ENCODE measurements at regions not wholly inside any gene's neighbourhood (a gene's known extent, or its start where the extent isn't known, plus 50 kb on each side); places are given as distances from the start of the nearest gene placed in this dataset.

DNA sequence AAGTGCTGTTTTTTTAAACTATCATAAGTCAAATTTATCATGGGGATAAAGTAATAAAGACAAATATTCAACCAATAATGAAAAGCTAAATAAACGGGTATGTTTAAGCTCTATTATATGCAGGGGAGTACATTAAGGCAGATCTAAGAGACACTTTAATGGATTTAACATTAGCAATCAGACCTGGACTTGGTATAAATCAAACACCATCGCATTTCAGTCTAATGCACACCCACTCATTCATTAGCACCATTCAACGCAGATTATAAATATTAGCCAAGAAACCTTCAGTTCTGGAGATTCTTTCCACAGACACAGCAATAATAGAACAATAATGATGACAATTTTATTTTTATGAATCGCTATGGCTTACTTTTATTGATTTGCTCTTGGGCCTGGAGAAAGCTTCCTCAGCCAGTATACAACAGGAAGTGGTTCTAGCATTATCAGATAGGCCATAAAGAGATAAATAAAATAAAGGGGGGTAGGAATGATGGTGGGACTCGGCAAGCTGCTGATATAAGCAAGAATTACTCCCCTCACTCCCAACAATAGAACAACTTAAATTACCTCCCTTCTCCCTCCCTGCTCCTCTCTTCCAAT is 172.2 kb downstream of the PSAT1 start:
- ATAC-seq, result no peak
- intact Hi-C loops (cut with DNase I), result no loop called here

DNA sequence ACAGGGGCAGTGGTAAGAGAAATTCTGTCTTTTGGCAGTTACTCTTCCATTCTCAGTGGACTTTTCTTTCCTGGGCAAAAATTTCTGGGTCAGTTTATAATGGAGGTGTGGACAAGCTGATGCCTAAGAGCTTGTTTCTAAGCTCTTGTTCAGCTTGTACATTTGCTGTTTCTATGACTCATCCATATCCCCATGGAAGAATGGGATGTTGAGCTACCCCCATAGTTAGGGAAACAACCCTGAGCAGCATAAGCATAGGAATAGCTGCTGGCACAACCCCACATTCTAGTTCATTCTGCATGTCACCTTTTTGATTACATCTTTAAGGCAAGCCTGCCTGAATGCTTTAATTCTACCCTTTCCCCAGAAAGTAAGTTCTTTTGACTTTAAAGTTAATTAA is 173.3 kb downstream of the PSAT1 start:
- H3K27me3 ChIP-seq, result no peaks in the 10 kb centered on the region
- no peaks in the 10 kb centered on the region for H3K4me1 ChIP-seq
- DNase-seq (no peak), ATAC-seq (no peak)
- no peaks in the 10 kb centered on the region for H3K9me3 ChIP-seq
- no peak overlapping the region for H3K4me3 ChIP-seq
- TF ChIP-seq, protein P1, sequence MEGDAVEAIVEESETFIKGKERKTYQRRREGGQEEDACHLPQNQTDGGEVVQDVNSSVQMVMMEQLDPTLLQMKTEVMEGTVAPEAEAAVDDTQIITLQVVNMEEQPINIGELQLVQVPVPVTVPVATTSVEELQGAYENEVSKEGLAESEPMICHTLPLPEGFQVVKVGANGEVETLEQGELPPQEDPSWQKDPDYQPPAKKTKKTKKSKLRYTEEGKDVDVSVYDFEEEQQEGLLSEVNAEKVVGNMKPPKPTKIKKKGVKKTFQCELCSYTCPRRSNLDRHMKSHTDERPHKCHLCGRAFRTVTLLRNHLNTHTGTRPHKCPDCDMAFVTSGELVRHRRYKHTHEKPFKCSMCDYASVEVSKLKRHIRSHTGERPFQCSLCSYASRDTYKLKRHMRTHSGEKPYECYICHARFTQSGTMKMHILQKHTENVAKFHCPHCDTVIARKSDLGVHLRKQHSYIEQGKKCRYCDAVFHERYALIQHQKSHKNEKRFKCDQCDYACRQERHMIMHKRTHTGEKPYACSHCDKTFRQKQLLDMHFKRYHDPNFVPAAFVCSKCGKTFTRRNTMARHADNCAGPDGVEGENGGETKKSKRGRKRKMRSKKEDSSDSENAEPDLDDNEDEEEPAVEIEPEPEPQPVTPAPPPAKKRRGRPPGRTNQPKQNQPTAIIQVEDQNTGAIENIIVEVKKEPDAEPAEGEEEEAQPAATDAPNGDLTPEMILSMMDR (IDR thresholded peaks at IDR 0.05), result no peak
- no peaks in the 10 kb centered on the region for H3K36me3 ChIP-seq
- intact Hi-C loops (cut with DNase I), result no loop called here
- H3K27ac ChIP-seq, result no peak overlapping the region

More for the DNA sequence above, 172.2 kb downstream of the PSAT1 start:
- H3K4me1 ChIP-seq, result no peaks in the 10 kb centered on the region
- H3K27me3 ChIP-seq, result no peaks in the 10 kb centered on the region
- no peak for DNase-seq
- H3K4me3 ChIP-seq, result no peak overlapping the region
- H3K9me3 ChIP-seq, result no peaks in the 10 kb centered on the region
- TF ChIP-seq, protein P1 (IDR thresholded peaks at IDR 0.05), result no peak
- no peaks in the 10 kb centered on the region for H3K36me3 ChIP-seq
- no peak overlapping the region for H3K27ac ChIP-seq

DNA sequence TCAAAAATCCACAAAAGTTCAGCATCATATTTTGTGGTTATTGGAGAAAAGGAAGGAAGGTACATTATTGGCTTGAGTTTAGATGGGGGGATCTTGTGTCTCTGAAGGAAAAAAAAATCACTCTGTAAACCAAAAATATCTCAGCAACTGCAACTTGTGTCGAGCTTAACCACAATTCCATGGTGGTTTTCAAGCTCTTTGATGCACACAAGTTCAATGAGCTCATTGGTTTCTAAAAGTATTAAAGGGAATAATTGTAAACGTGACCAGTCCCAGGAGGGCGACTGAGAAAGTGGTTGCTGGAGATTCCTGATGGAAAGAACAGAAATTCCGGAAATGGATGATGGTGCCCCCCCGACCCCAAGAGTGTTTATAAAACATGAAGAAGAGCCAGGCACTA is 173.8 kb downstream of the PSAT1 start:
- no peak overlapping the region for H3K4me3 ChIP-seq
- TF ChIP-seq, protein P1 (IDR thresholded peaks at IDR 0.05), result no peak
- ATAC-seq, result no peak
- DNase-seq, result no peak
- no peak overlapping the region for H3K27ac ChIP-seq
- H3K36me3 ChIP-seq, result no peaks in the 10 kb centered on the region
- no peaks in the 10 kb centered on the region for H3K9me3 ChIP-seq
- H3K4me1 ChIP-seq, result no peaks in the 10 kb centered on the region
- intact Hi-C loops (cut with DNase I), result no loop called here
- H3K27me3 ChIP-seq, result no peaks in the 10 kb centered on the region

DNA sequence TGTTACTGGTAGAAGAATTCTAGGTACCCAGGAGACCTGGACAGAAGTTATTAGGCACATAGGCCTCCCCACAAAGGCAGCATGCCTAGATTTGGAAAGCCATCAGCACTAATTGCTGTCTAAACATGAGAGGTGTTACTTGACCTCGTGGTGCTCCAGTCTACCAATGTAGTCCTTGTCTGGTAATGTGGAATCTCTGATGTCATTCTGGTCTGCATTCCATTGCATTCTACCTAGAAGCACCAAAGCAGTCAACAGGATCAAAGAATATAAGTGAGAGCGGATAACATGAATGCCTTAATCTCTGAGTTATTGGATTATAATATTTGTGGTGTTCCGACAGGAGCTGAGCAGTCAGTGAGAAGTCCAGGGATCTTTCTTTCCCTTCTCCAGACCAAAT is 175.2 kb downstream of the PSAT1 start:
- ATAC-seq, result no peak
- DNase-seq, result no peak
- H3K27ac ChIP-seq, result no peak overlapping the region
- no peaks in the 10 kb centered on the region for H3K27me3 ChIP-seq
- intact Hi-C loops (cut with DNase I), result no loop called here
- H3K36me3 ChIP-seq, result no peaks in the 10 kb centered on the region
- H3K9me3 ChIP-seq, result no peaks in the 10 kb centered on the region
- TF ChIP-seq, protein P1 (IDR thresholded peaks at IDR 0.05), result no peak
- H3K4me1 ChIP-seq, result no peaks in the 10 kb centered on the region
- no peak overlapping the region for H3K4me3 ChIP-seq

DNA sequence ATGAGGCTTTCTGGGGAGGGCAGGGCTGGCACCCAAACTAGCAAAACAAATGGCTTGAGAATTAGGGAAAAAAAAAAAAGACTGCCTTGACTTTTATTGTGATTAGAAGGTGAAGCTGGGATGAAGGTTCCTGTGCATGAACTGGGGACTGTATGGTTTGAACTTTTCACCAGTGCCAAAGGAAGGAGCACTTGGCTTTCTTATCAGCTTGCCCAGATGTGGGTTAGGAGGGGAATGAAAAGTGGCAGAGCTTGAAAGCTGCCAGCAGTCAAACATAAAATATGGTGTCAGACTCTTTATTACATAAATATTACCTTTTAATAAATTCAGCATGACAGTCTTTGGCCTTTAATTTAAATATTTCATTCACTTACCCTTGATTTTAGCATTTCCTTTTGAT is 182.5 kb downstream of the PSAT1 start:
- no peak for DNase-seq
- Histone ChIP-seq H3K4me3 (no peak overlapping the region), H3K4me1 (no peaks in the 10 kb centered on the region), H3K36me3 (no peaks in the 10 kb centered on the region), H3K27ac (no peak overlapping the region), H3K27me3 (no peaks in the 10 kb centered on the region), H3K9me3 (peaks cover 0 to 11% of the 10 kb centered on the region in 2 donors)
- TF ChIP-seq, protein P1 (IDR thresholded peaks at IDR 0.05), result no peak
- intact Hi-C loops (cut with DNase I), result no loop called here
- no peak for ATAC-seq

All from left lung (tissue), 4 donors.